ENCODE measurements at regions not wholly inside any gene's neighbourhood (a gene's known extent, or its start where the extent isn't known, plus 50 kb on each side); places are given as distances from the start of the nearest gene placed in this dataset.

GRCh38 chr13:83414393-83414792 lies 467.9 kb downstream of the SLITRK1 start:
- 79% methylated on average over 4 of the region's 4 CpGs for WGBS (ENCODE audit: low lambda C conversion rate, missing lambda C conversion rate)
- DNase-seq (ENCODE audit: low spot score), result no peak

GRCh38 chr13:83386609-83387008 lies 495.7 kb downstream of the SLITRK1 start:
- TF ChIP-seq EZH2 (IDR thresholded peaks at IDR 0.05; ENCODE audit: borderline replicate concordance) (no peak), EZH2phosphoT487 (IDR thresholded peaks at IDR 0.05; ENCODE audit: low read depth, severe bottlenecking, unreplicated experiment) (no peak)
- TF ChIP-seq, protein P1, sequence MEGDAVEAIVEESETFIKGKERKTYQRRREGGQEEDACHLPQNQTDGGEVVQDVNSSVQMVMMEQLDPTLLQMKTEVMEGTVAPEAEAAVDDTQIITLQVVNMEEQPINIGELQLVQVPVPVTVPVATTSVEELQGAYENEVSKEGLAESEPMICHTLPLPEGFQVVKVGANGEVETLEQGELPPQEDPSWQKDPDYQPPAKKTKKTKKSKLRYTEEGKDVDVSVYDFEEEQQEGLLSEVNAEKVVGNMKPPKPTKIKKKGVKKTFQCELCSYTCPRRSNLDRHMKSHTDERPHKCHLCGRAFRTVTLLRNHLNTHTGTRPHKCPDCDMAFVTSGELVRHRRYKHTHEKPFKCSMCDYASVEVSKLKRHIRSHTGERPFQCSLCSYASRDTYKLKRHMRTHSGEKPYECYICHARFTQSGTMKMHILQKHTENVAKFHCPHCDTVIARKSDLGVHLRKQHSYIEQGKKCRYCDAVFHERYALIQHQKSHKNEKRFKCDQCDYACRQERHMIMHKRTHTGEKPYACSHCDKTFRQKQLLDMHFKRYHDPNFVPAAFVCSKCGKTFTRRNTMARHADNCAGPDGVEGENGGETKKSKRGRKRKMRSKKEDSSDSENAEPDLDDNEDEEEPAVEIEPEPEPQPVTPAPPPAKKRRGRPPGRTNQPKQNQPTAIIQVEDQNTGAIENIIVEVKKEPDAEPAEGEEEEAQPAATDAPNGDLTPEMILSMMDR (IDR thresholded peaks at IDR 0.05; ENCODE audit: poor library complexity), result no peak
- no peaks in the 10 kb centered on the region for H4K20me1 ChIP-seq (ENCODE audit: insufficient read depth, poor library complexity, severe bottlenecking)
- no peak for DNase-seq (ENCODE audit: low spot score)
- no peak overlapping the region for H3K4me3 ChIP-seq
- H3K9me2 ChIP-seq (replicated peaks; ENCODE audit: insufficient read depth), result no peaks in the 10 kb centered on the region
- no peaks in the 10 kb centered on the region for H3K4me1 ChIP-seq (ENCODE audit: insufficient read depth)
- no peak overlapping the region for H2AFZ ChIP-seq
- no peaks in the 10 kb centered on the region for H3K27me3 ChIP-seq
- no peaks in the 10 kb centered on the region for H3K9me3 ChIP-seq (ENCODE audit: low read depth)
- H3K4me2 ChIP-seq, result no peak overlapping the region
- no peaks in the 10 kb centered on the region for H3K79me2 ChIP-seq
- 93% methylated on average over 1 of the region's 1 CpG for WGBS (ENCODE audit: low lambda C conversion rate, missing lambda C conversion rate)
- H3K27ac ChIP-seq, result no peak overlapping the region
- H3K36me3 ChIP-seq (replicated peaks; ENCODE audit: insufficient read depth, low read depth), result no peaks in the 10 kb centered on the region

More at GRCh38 chr13:83414393-83414792, 467.9 kb downstream of the SLITRK1 start:
- no peaks in the 10 kb centered on the region for H4K20me1 ChIP-seq (ENCODE audit: insufficient read depth, poor library complexity, severe bottlenecking)
- no peak overlapping the region for H2AFZ ChIP-seq
- no peaks in the 10 kb centered on the region for H3K27me3 ChIP-seq
- no peak overlapping the region for H3K4me2 ChIP-seq
- H3K9me3 ChIP-seq (ENCODE audit: low read depth), result no peaks in the 10 kb centered on the region
- TF ChIP-seq, protein P1 (IDR thresholded peaks at IDR 0.05; ENCODE audit: poor library complexity), result no peak
- TF ChIP-seq EZH2 (IDR thresholded peaks at IDR 0.05; ENCODE audit: borderline replicate concordance) (no peak), EZH2phosphoT487 (IDR thresholded peaks at IDR 0.05; ENCODE audit: low read depth, severe bottlenecking, unreplicated experiment) (no peak)
- H3K9me2 ChIP-seq (replicated peaks; ENCODE audit: insufficient read depth), result no peaks in the 10 kb centered on the region
- H3K79me2 ChIP-seq, result no peaks in the 10 kb centered on the region
- no peaks in the 10 kb centered on the region for H3K4me1 ChIP-seq (ENCODE audit: insufficient read depth)
- no peak overlapping the region for H3K27ac ChIP-seq
- H3K36me3 ChIP-seq (replicated peaks; ENCODE audit: insufficient read depth, low read depth), result no peaks in the 10 kb centered on the region
- no peak overlapping the region for H3K4me3 ChIP-seq

DNA sequence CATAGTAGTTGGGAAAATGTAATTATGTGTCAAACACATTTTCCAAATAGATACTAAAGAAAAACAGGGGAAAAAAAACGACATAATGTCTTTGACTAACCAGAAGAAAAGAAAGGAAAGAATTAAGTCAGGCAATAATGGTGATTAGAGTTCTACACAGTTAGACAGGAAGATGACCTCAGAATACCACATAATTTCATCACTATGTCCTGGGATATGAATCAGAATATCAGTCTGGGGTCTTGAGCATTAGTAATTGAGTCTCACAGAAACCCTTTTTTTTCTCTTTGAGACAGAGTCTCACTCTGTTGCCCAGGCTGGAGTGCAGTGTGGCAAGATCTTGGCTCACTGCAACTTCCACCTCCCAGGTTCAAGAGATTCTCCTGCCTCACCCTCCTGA lies 503.4 kb downstream of the SLITRK1 start:
- no peak overlapping the region for H3K4me2 ChIP-seq
- no peaks in the 10 kb centered on the region for H3K9me3 ChIP-seq (ENCODE audit: low read depth)
- no peaks in the 10 kb centered on the region for H3K36me3 ChIP-seq (replicated peaks; ENCODE audit: insufficient read depth, low read depth)
- WGBS (ENCODE audit: low lambda C conversion rate, missing lambda C conversion rate), result 75% methylated on average over 1 of the region's 1 CpG
- H3K4me1 ChIP-seq (ENCODE audit: insufficient read depth), result no peaks in the 10 kb centered on the region
- no peaks in the 10 kb centered on the region for H3K27me3 ChIP-seq
- H3K27ac ChIP-seq, result no peak overlapping the region
- H3K4me3 ChIP-seq, result no peak overlapping the region
- H2AFZ ChIP-seq, result no peak overlapping the region
- no peak for DNase-seq (ENCODE audit: low spot score)
- H4K20me1 ChIP-seq (ENCODE audit: insufficient read depth, poor library complexity, severe bottlenecking), result no peaks in the 10 kb centered on the region
- TF ChIP-seq EZH2 (IDR thresholded peaks at IDR 0.05; ENCODE audit: borderline replicate concordance) (no peak), EZH2phosphoT487 (IDR thresholded peaks at IDR 0.05; ENCODE audit: low read depth, severe bottlenecking, unreplicated experiment) (no peak)
- TF ChIP-seq, protein P1 (IDR thresholded peaks at IDR 0.05; ENCODE audit: poor library complexity), result no peak
- H3K9me2 ChIP-seq (replicated peaks; ENCODE audit: insufficient read depth), result no peaks in the 10 kb centered on the region
- H3K79me2 ChIP-seq, result no peaks in the 10 kb centered on the region

DNA sequence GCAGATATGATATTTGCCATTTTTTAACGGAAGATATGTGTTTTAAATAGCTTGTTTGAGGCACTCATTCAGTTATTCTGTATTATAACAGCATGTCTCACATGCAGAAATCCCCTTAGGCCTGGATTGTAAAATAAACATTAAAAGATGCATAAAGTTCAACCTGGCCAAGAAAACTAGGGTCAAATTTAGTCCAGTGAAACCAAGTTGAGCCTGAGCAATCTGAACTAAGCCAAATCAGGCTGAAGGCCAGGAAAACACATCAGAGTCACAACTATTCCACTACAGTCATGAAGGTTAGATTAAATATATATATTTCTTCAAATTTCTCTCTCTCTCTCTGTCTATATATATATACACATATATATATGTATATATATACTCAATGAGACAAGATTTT lies 504.8 kb downstream of the SLITRK1 start:
- H3K4me2 ChIP-seq, result no peak overlapping the region
- H3K4me3 ChIP-seq, result no peak overlapping the region
- no peaks in the 10 kb centered on the region for H3K27me3 ChIP-seq
- DNase-seq (ENCODE audit: low spot score), result no peak
- no peak overlapping the region for H3K27ac ChIP-seq
- no peak overlapping the region for H2AFZ ChIP-seq
- H3K36me3 ChIP-seq (replicated peaks; ENCODE audit: insufficient read depth, low read depth), result no peaks in the 10 kb centered on the region
- H3K9me3 ChIP-seq (ENCODE audit: low read depth), result no peaks in the 10 kb centered on the region
- H3K4me1 ChIP-seq (ENCODE audit: insufficient read depth), result no peaks in the 10 kb centered on the region
- whole genome bisulfite sequencing (ENCODE audit: low lambda C conversion rate, missing lambda C conversion rate), result 68% methylated on average over 1 of the region's 1 CpG
- H3K79me2 ChIP-seq, result no peaks in the 10 kb centered on the region
- TF ChIP-seq EZH2 (IDR thresholded peaks at IDR 0.05; ENCODE audit: borderline replicate concordance), result no peak
- TF ChIP-seq EZH2phosphoT487 (IDR thresholded peaks at IDR 0.05; ENCODE audit: low read depth, severe bottlenecking, unreplicated experiment), result no peak
- TF ChIP-seq, protein P1 (IDR thresholded peaks at IDR 0.05; ENCODE audit: poor library complexity), result no peak
- no peaks in the 10 kb centered on the region for H4K20me1 ChIP-seq (ENCODE audit: insufficient read depth, poor library complexity, severe bottlenecking)
- no peaks in the 10 kb centered on the region for H3K9me2 ChIP-seq (replicated peaks; ENCODE audit: insufficient read depth)

Data from hepatocyte (in vitro differentiated cells).